Fibroblast of lung (primary cell): ENCODE measurements at regions not wholly inside any gene's neighbourhood (a gene's known extent, or its start where the extent isn't known, plus 50 kb on each side); places are given as distances from the start of the nearest gene placed in this dataset.

Source experiments
- EZH2 ChIP-seq: IDR thresholded peaks from 2 replicates; pipeline ENCODE4 v1.5.1; 2012; ENCODE audit warnings: low read length, control low read depth, mild to moderate bottlenecking; ENCODE audit errors: missing control alignments
- TF ChIP-seq, protein P1 (sequence below), 2 donors: IDR thresholded peaks in 1 of 2; conservative IDR thresholded peaks in 1 of 2; 1 replicate in 1 of 2; 2 replicates in 1 of 2; pipeline ENCODE4 v1.5.1; 2011 to 2012; ENCODE audit warnings: low read length in 2 of 2, control low read depth in 1 of 2, inconsistent platforms in 1 of 2, low read depth in 1 of 2, mild to moderate bottlenecking in 1 of 2

DNA sequence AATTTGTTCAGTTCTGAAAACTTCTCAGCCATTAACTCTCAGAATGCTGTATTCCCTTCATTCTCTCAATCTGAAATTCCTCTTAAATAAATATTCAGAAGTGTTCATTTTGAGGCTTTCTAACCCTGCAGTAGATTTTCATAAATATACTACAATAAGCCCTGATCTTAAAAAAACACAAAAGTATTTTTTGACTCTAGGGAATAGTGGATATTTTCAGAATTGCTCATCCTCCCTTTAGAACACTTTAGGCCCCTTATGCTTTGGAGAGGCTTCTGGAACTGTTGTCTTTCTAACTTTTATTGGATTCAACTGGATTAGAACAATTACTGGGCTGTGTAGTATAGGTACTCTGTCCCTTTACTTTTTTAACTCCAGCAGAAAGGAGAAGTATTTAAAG lies 1662.6 kb upstream of the MIR17HG start:
- TF ChIP-seq, protein P1, sequence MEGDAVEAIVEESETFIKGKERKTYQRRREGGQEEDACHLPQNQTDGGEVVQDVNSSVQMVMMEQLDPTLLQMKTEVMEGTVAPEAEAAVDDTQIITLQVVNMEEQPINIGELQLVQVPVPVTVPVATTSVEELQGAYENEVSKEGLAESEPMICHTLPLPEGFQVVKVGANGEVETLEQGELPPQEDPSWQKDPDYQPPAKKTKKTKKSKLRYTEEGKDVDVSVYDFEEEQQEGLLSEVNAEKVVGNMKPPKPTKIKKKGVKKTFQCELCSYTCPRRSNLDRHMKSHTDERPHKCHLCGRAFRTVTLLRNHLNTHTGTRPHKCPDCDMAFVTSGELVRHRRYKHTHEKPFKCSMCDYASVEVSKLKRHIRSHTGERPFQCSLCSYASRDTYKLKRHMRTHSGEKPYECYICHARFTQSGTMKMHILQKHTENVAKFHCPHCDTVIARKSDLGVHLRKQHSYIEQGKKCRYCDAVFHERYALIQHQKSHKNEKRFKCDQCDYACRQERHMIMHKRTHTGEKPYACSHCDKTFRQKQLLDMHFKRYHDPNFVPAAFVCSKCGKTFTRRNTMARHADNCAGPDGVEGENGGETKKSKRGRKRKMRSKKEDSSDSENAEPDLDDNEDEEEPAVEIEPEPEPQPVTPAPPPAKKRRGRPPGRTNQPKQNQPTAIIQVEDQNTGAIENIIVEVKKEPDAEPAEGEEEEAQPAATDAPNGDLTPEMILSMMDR (conservative IDR thresholded peaks at IDR 0.05 in 1 of 2, IDR thresholded peaks at IDR 0.05 in 1 of 2; ENCODE audit: low read depth in 1 of 2, low read length in 2 of 2), result no peak
- no peak for TF ChIP-seq EZH2
